ENCODE measurements at regions not wholly inside any gene's neighbourhood (a gene's known extent, or its start where the extent isn't known, plus 50 kb on each side); places are given as distances from the start of the nearest gene placed in this dataset.

GRCh38 chr10:52383088-52383487 is 69.0 kb downstream of the DKK1 start:
- no peak for TF ChIP-seq CSRNP3 (CRISPR knock-in tag; IDR thresholded peaks at IDR 0.05)
- no peak for TF ChIP-seq ZNF70 (CRISPR knock-in tag; IDR thresholded peaks at IDR 0.05)
